Kidney glomerular epithelial cell (primary cell): ENCODE measurements at regions not wholly inside any gene's neighbourhood (a gene's known extent, or its start where the extent isn't known, plus 50 kb on each side); places are given as distances from the start of the nearest gene placed in this dataset.
"Not testable (repeated sequence)": the region's sequence is repeated elsewhere in the genome, so short reads cannot be mapped to it uniquely, and the experiment has no call there.

Experiments used
- DNase-seq: peaks from one replicate; lab custom pipeline; 2025; lab: John Stamatoyannopoulos, UW

DNA sequence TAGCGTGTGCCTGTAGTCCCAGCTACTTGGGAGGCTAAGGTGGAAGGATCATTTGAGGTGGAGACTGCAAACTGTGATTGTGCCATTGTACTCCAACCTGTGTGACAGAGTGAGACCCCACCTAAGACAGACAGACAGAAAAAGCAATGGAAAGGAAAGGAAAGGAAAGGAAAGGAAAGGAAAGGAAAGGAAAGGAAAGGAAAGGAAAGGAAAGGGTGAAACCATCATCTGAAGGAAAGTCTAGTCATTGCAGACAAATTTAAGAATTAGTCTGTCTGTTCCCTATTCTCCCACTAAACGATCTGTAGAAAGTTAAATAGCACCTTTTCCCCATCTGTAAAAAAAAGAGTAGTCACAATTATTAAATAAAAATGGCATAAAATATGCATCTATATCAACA, 91.1 kb upstream of the SKAP2 start:
- no peak for DNase-seq

GRCh38 chr7:26954951-26955350, 90.6 kb upstream of the SKAP2 start:
- no peak for DNase-seq

DNA sequence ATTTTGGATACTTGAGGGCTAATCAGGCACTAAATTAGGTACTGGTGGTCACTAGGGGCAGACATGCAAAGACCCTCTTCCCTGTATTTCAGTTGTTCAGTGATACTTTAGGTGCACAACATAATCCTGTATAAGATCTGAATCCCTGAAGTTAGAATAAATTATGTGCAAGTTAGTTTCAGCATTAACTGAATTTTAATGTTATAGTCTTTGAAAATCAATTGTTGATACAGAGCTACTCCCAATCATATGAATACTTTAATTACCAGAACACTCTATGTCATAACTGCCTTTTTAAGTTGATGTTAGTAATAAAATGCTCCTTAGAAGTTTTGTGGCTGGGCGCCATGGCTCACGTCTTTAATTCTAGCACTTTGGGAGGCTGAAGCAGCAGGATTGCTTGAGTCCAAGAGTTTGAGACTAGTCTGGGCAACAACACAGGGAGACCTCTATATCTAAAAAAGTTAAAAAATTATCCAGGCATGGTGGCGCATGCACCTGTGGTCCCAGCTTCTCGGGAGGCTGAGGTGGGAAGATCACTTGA, 87.1 kb upstream of the SKAP2 start:
- no peak for DNase-seq

DNA sequence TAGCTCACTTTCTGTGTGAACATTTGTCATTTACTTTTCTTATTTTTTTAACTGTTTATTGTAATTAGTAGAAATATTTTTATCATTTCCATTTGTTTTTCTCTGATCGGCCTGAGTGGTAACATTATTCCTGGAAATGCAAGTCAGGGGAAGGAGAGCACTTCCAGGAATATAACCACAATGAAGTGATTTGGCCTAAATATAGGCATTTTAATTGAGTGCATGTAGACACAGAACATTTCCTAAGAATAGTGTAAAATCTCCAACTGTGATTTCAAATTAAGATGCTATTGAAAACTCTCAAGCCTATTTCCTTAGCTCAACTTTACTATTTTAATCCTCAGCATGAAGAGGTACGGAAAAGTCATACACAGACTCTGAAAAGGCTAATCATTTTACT, 86.5 kb upstream of the SKAP2 start:
- no peak for DNase-seq

- DNase-seq = no peak
These were observed 84.9 kb upstream of the SKAP2 start for GRCh38 chr7:26949319-26949718.

DNA sequence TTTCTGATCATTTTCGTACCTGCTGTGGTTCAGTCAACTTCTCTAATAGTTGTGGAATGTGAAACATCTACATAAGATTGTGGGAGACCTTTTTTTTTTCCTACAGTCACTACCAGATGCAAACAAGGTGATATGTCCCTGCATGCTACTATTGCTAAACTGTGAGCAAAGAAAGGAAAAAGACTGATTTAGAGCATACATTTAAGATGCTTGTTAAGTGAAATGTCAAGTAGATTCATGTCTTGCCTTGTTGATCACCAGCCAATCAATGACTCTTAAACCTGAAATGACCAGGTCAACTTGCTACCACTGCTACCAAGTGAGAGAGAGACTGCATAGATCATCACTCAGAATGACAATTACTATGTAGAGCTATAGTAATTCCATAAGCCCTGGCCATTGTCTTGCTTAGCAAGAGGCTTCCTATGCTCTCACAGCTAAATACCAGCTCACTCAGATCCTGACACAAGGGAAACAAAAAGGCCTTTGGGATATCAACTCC, 84.3 kb upstream of the SKAP2 start:
- peak; percentile 10 for DNase-seq

GRCh38 chr7:26944501-26945358, 80.3 kb upstream of the SKAP2 start:
- no peak for DNase-seq

DNA sequence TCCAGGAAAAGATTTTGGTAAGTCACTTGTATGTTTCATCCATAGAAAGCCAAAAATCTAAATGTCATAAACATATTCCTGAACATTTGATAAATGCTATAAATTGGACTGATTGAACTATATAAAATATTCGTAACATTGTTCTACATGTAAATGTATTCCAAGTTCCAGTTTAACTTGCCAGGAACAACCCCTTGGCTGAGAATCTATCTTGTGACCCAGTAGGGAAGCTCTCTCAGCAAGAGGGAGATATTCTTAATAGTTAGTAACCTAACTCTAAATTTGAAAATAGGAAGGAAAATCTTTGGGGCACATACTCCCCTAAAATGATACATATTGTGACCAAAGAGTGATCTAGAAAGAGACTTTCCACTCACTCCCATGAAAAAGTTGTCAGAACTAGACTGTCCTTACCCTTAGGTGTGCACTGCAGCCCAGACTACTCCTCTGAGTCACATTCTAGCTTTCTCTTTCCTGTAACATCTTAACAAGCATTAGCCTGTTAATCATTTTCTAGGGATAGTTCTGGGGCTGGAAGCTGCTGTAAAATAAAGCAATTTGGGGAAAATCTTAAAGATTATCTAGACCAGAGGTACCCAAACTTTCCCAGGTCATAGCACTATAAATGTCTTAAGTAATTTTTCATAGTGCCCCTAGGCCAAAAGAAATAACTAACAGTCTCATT, 73.7 kb upstream of the SKAP2 start:
- DNase-seq = peak; percentile 62

GRCh38 chr7:26937306-26937705, 72.9 kb upstream of the SKAP2 start:
- no peak for DNase-seq

DNA sequence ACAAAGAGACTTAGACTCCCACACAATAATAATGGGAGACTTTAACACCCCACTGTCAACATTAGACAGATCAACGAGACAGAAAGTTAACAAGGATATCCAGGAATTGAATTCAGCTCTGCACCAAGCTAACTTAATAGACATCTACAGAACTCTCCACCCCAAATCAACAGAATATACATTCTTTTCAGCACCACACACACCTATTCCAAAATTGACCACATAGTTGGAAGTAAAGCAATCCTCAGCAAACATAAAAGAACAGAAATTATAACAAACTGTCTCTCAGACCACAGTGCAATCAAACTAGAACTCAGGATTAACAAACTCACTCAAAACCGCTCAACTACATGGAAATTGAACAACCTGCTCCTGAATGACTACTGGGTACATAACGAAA, 68.2 kb upstream of the SKAP2 start:
- not testable (repeated sequence) for DNase-seq

- no peak for DNase-seq
These were observed 66.5 kb upstream of the SKAP2 start for GRCh38 chr7:26930845-26931244.

DNA sequence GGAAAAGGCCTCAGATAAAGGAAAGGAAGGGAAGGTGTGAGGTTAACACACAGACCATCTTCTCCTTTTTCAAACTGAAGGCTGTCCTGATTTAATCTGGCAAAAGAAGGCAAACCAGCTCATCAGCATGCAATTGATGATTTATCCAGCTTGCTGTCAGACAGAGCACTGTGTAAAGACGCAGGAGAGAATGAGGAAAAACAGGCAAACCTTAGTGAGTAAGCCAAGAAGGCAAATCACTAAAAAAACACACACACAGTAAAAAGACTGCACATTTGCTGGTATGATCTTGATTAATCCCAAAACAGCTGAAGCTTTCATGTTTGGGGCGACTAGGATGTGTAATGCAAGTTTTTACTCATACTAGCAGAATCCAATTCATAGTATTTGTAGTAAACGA, 65.8 kb upstream of the SKAP2 start:
- no peak for DNase-seq

- no peak for DNase-seq
These were observed 64.4 kb upstream of the SKAP2 start for GRCh38 chr7:26928703-26929347.

DNA sequence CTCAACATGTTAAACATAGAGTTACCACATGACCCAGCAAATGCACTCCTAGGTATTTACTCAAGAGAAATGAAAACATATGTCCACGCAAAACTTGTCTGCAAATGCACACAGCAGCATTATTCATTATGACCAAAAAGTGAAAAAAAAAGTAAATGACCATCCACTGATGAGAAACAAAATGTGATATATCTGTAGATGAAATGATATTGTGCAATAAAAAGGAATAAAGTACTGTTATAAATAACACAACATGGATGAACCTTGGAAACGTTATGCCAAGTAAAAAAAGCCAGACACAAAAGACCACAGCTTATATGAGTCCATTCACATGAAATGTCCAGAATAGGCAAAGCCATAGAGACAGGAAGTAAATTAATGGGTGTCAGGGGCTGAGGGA, 61.4 kb upstream of the SKAP2 start:
- no peak for DNase-seq

GRCh38 chr7:26924149-26924767, 59.9 kb upstream of the SKAP2 start:
- no peak for DNase-seq

DNA sequence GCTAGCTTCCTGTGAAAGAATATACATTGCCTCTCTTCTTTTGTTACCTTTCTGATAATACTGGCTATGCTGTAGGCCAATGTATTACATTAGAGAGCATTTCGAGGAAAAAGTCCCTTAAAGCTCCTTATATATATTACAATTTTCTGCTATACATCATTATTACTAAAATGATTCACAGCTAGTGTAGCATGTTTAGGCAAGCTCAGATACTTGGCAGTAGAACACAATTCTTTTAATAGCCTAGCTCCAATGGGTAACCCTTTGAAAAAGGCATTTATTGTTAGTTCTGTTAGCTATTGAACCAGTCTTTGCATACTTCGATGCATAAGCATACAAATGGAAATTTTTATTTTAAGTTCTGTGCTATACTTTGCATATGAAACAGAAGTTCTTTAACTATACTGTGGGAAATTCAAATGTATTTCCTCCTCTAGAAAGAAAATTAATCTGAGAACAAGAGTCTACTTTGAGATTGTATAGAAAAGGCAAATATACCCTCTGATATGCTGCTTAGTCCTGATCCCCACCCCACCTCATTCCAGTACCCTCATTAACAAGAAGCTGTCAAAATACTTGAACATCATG, 55.6 kb upstream of the SKAP2 start:
- no peak for DNase-seq

DNA sequence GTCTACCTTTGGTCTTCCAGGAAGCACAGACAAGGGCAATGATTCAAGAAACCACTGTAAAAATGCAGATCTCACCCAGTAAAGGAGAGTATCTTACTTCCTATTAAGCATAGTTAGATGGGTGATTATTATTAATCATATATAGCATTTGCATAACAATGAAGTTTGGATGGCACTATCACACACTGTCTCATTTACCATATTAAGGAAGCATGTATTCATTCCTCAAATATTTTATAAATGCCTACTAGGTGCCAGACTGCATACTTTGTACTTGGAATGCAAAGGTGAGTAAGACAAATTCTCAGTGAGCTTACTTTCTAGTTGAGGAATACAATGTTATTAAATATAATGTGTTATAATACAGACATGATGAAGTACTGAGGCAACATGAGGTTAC, 53.9 kb upstream of the SKAP2 start:
- peak; percentile 55 for DNase-seq

- no peak for DNase-seq
These were observed 52.5 kb upstream of the SKAP2 start for GRCh38 chr7:26916779-26917320.

- no peak for DNase-seq
These were observed 51.9 kb upstream of the SKAP2 start for GRCh38 chr7:26916336-26916735.
